ENCODE measurements at regions not wholly inside any gene's neighbourhood (a gene's known extent, or its start where the extent isn't known, plus 50 kb on each side); places are given as distances from the start of the nearest gene placed in this dataset.
A peak's percentile ranks its signal among the peaks of the same experiment; 100 is the strongest.

DNA sequence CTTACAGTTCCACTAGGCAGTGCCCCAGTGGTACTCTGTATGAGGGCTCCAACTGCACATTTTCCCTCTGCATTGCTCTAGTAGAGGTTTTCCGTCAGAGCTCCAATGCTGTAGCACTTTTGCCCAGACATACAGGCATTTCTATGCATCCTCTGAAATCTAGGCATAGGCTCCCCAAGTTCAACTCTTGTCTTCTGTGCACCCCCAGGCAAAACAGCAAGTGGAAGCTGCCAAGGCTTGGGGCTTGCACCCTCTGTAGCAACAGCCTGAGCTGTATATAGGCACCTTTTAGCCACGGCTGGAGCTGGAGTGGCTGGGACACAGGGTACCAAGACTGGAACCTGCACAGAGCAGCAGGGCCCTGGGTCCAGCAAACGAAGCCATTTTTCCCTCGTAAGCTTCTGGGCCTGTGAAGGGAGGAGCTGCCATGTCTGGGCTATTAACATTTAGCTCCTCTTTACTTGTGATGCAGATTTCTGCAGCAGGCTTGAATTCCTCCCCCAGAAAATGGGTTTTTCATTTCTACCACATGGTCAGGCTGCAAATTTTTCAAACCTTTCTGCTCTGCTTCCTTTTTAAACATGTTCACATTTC lies 596.2 kb upstream of the ADGRB3 start (continued):
- TF ChIP-seq TCF12 (IDR thresholded peaks at IDR 0.05; ENCODE audit: low read depth, low read length) (0 out of 2 replicates have a peak, but pooled peaks have one; percentile 3), BACH1 (IDR thresholded peaks at IDR 0.05; ENCODE audit: low read length) (no peak), SIX5 (IDR thresholded peaks at IDR 0.05; ENCODE audit: low read depth, low read length) (no peak), KDM5A (IDR thresholded peaks at IDR 0.05; ENCODE audit: low read length) (no peak), CTBP2 (IDR thresholded peaks at IDR 0.05; ENCODE audit: borderline replicate concordance, insufficient read depth, insufficient read length, low read length) (no peak), CREB1 (IDR thresholded peaks at IDR 0.05) (no peak), RAD21 (IDR thresholded peaks at IDR 0.05 in 1 of 2, conservative IDR thresholded peaks at IDR 0.05 in 1 of 2; ENCODE audit: low read depth in 2 of 2, low read length in 2 of 2) (peak in 1 of 2 experiments; percentile 9; a peak in 1 of 4 replicates), RXRA (IDR thresholded peaks at IDR 0.05; ENCODE audit: insufficient read depth, low read depth, low read length) (no peak), BCL11A (IDR thresholded peaks at IDR 0.05; ENCODE audit: low read depth in 2 of 2, low read length in 2 of 2) (no peak), POU5F1 (IDR thresholded peaks at IDR 0.05; ENCODE audit: low read depth, low read length) (0 out of 2 replicates have a peak, but pooled peaks have one; percentile 62)
- TF ChIP-seq, protein P1, sequence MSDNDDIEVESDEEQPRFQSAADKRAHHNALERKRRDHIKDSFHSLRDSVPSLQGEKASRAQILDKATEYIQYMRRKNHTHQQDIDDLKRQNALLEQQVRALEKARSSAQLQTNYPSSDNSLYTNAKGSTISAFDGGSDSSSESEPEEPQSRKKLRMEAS (IDR thresholded peaks at IDR 0.05): peak; percentile 31; the same call in 1 of the 2 replicates
- TF ChIP-seq, protein P2, sequence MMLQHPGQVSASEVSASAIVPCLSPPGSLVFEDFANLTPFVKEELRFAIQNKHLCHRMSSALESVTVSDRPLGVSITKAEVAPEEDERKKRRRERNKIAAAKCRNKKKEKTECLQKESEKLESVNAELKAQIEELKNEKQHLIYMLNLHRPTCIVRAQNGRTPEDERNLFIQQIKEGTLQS (IDR thresholded peaks at IDR 0.05; ENCODE audit: insufficient read depth, low read depth, low read length): no peak

Measured in H1 (cell line).